Type B pancreatic cell (in vitro differentiated cells): ENCODE measurements at regions not wholly inside any gene's neighbourhood (a gene's known extent, or its start where the extent isn't known, plus 50 kb on each side); places are given as distances from the start of the nearest gene placed in this dataset.

Experiments used
- DNase-seq: peaks from one replicate; pipeline ENCODE4 v3.0.0; 2021; ENCODE audit warnings: mixed read lengths; ENCODE audit not compliant: unreplicated experiment; ENCODE audit errors: extremely low spot score
- H3K27ac Mint-ChIP-seq: 2 replicates; pipeline ENCODE4 v1.8.0; 2021; ENCODE audit warnings: mild to moderate bottlenecking, mixed read lengths
- H3K27me3 Mint-ChIP-seq: 2 replicates; pipeline ENCODE4 v1.8.0; 2021; ENCODE audit warnings: mixed read lengths
- H3K36me3 Mint-ChIP-seq: 2 replicates; pipeline ENCODE4 v1.8.0; 2021; ENCODE audit warnings: mixed read lengths
- H3K4me1 Mint-ChIP-seq: one replicate; pipeline ENCODE4 v1.8.0; 2021; ENCODE audit warnings: mixed read lengths; ENCODE audit not compliant: unreplicated experiment
- H3K4me3 Mint-ChIP-seq: 2 replicates; pipeline ENCODE4 v1.8.0; 2021; ENCODE audit warnings: mild to moderate bottlenecking, mixed read lengths
- H3K9me3 Mint-ChIP-seq: 2 replicates; pipeline ENCODE4 v1.8.0; 2021; ENCODE audit warnings: mixed read lengths
- CTCF ChIP-seq: fragments of 200-600 bp; sonication (generic); conservative IDR thresholded peaks from 2 replicates; pipeline ENCODE4 v1.5.0; 2021; ENCODE audit warnings: antibody characterized with exemption, mild to moderate bottlenecking

DNA sequence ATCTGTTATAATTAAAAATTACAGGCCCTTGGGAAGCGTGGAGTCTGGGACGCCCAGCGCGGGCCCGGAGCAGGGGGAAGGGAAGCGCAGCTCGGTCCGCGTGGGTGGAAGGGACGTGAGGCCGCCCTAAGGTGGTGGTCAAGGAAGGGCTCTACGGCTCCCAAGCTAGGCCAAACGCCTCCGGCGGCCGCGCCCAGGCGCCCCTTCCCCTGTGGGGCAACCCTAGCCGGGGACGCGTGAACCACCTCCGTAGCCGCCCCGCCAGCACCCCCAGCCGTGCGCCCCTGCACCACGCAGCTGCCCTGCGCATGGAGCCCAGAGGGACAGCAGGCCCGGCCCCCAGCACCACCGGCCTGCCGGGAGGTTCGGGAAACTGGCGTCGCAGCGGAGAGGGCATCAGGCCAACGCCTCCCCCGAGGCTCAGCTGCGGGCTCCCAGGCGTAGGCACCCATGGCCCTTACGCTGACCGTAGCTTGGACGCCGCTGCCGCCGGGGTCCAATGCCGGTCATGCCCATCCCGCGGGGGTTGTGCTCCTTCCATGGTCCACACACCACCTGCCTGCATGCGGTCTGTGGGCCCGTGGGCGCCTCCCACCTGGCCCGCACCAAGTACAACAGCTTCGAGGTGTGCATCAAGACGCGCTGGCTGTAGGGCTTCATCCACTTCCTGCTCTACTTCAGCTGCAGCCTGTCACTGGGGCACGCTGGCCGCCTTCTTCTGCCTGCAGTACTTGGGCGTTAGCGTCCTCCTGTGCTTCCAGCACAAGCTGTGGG is 166.7 kb downstream of the SEPTIN7 start:
- no peak overlapping the region for H3K27ac Mint-ChIP-seq
- no peak for TF ChIP-seq CTCF

GRCh38 chr7:35968140-35968940 is 167.5 kb downstream of the SEPTIN7 start:
- TF ChIP-seq CTCF = no peak
- Mint-ChIP-seq H3K4me1 (peaks cover 11% of the 10 kb centered on the region), H3K27ac (no peak overlapping the region), H3K27me3 (peaks cover 3% of the 10 kb centered on the region), H3K36me3 (no peaks in the 10 kb centered on the region), H3K9me3 (no peaks in the 10 kb centered on the region), H3K4me3 (no peak overlapping the region)
- no peak for DNase-seq

More for the DNA sequence above, 166.7 kb downstream of the SEPTIN7 start:
- Mint-ChIP-seq H3K9me3 (no peaks in the 10 kb centered on the region), H3K36me3 (no peaks in the 10 kb centered on the region), H3K27me3 (peaks cover 3% of the 10 kb centered on the region), H3K4me1 (peaks cover 11% of the 10 kb centered on the region), H3K4me3 (no peak overlapping the region)
- DNase-seq = no peak

DNA sequence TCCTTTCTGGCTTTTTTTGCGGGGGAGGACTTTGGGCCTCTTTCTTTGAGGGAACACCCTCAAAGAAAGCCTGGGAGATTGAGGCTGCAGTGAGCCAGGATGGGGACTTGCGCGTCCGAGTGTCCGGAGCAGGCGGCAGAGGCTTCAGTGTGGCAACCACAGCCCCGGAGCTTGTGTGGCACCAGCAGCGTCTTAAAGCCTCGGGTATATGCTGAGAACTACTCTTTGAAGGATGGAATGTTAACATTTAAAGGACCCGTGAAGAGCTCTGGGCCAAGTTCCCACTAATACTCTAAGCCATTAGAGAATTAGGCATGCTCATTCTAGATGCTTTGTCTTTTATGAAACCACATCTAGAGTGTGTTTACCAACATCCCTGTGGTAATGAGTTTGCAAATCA is 168.2 kb downstream of the SEPTIN7 start:
- TF ChIP-seq CTCF = no peak
- no peak overlapping the region for H3K4me3 Mint-ChIP-seq
- peaks cover 11% of the 10 kb centered on the region for H3K4me1 Mint-ChIP-seq
- no peaks in the 10 kb centered on the region for H3K9me3 Mint-ChIP-seq
- no peaks in the 10 kb centered on the region for H3K36me3 Mint-ChIP-seq
- peaks cover 3% of the 10 kb centered on the region for H3K27me3 Mint-ChIP-seq
- no peak overlapping the region for H3K27ac Mint-ChIP-seq
- no peak for DNase-seq

DNA sequence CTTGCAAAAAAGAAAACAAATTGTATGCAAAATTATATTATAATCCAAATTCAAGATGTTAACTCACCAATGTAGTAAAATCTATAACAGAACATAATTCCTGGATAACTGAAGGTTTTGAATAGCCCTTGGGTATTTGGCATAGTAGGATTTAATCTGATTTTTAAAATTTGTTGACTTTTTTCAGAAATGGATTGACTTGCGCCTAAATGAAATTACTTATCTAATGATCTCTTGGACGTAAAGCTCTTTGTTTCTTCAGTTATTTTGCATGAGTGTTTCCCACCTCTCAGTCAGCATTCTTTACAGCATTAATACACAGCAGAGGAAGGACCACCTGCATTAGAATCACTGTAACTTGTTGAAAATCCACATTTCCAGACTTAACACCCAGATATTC is 169.6 kb downstream of the SEPTIN7 start:
- Mint-ChIP-seq H3K4me3 (no peak overlapping the region), H3K4me1 (peaks cover 11% of the 10 kb centered on the region), H3K36me3 (no peaks in the 10 kb centered on the region), H3K27ac (no peak overlapping the region), H3K27me3 (peaks cover 3% of the 10 kb centered on the region), H3K9me3 (no peaks in the 10 kb centered on the region)
- no peak for TF ChIP-seq CTCF
- DNase-seq = no peak

DNA sequence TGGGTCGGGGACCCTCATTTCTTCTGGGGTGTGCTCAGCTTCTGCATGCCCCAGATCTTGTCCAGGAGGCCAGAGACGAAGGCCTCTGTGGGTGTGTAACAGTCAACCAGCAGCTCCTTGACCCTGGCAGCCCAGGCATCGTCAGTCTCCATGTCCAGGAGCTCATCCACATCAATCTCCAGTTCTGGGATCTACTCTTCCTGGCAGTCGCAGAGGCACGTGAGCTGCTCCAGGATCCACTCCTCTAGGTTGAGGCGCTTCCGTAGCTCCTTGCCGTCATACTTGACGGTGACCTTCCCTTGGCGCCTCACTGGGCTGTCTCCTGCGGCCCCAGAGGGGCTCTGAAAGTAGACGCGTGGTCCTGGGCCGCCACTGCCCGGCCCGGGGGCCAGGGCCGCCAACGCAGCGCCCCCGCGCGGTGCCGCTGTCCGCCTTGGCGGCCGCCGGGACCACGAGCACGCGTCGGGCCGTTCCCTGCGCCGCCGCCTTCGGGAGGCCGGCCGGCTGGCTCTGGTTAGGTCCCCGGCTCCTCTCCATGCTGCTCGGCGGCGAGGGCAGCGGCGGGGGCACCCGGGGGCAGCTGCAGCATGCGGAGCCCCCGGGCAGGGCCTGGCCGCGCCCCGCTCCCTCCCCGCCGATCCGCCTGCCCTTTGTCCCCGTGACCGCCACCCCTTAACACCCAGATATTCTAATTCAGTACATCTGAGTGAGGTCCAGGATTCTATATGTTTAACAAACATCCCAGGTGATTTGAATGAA is 170.5 kb downstream of the SEPTIN7 start:
- H3K4me3 Mint-ChIP-seq = no peak overlapping the region
- H3K36me3 Mint-ChIP-seq = no peaks in the 10 kb centered on the region

More for the DNA sequence above, 170.5 kb downstream of the SEPTIN7 start:
- Mint-ChIP-seq H3K27me3 (peaks cover 6% of the 10 kb centered on the region), H3K27ac (no peak overlapping the region), H3K9me3 (no peaks in the 10 kb centered on the region), H3K4me1 (peaks cover 11% of the 10 kb centered on the region)
- DNase-seq = no peak
- no peak for TF ChIP-seq CTCF
